Dendritic cell treated with granulocyte-macrophage colony-stimulating factor and Interleukin-4, amounts not matched to agents 40 ng/mL and 50 ng/mL, for 4 days (primary cell): ENCODE measurements at regions not wholly inside any gene's neighbourhood (a gene's known extent, or its start where the extent isn't known, plus 50 kb on each side); places are given as distances from the start of the nearest gene placed in this dataset.

Experiments
- H3K27ac Mint-ChIP-seq: one replicate; pipeline ENCODE4 v1.8.0; 2022; ENCODE audit warnings: mild to moderate bottlenecking, mixed read lengths
- H3K27me3 Mint-ChIP-seq: one replicate; pipeline ENCODE4 v1.8.0; 2022; ENCODE audit warnings: mild to moderate bottlenecking, mixed read lengths
- H3K36me3 Mint-ChIP-seq: one replicate; pipeline ENCODE4 v1.8.0; 2022; ENCODE audit warnings: low read depth, mixed read lengths
- H3K4me1 Mint-ChIP-seq: one replicate; pipeline ENCODE4 v1.8.0; 2022; ENCODE audit warnings: low read depth, mixed read lengths
- H3K4me3 Mint-ChIP-seq: one replicate; pipeline ENCODE4 v1.8.0; 2022; ENCODE audit warnings: mild to moderate bottlenecking, moderate library complexity, mixed read lengths
- H3K9me3 Mint-ChIP-seq: one replicate; pipeline ENCODE4 v1.8.0; 2022; ENCODE audit warnings: mixed read lengths
- intact Hi-C: fragments of 100-400 bp; cut with micrococcal nuclease; formaldehyde crosslinking; loops from one replicate; pipeline ENCODE4 v1.15.0; 2022

GRCh38 chr3:34777386-34777785 lies 861.9 kb upstream of the ARPP21 start:
- H3K4me3 Mint-ChIP-seq, result no peak overlapping the region
- no peak overlapping the region for H3K27ac Mint-ChIP-seq
- H3K4me1 Mint-ChIP-seq, result peaks cover 10% of the 10 kb centered on the region
- H3K36me3 Mint-ChIP-seq, result no peaks in the 10 kb centered on the region
- peaks cover 9% of the 10 kb centered on the region for H3K9me3 Mint-ChIP-seq
- intact Hi-C loops, result no loop called here
- no peaks in the 10 kb centered on the region for H3K27me3 Mint-ChIP-seq

DNA sequence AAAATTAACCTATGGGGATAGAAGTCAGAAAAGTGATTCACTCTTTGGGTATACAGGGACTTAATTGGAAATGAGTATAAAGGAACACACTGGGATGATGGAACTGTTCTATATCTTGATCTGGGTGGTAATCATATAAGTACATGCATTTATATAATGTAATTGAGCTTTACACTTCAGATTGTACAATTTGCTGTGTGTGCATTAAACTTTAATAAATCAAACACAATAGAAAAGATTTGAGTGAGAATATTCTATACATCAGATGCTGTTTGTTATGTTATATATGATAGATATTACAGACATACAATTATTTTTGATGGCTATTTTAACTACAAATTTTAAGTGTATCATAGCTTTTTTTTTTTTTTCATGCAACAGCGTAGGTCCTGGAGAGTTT lies 860.2 kb upstream of the ARPP21 start:
- Mint-ChIP-seq H3K27ac (no peak overlapping the region), H3K27me3 (no peaks in the 10 kb centered on the region), H3K36me3 (no peaks in the 10 kb centered on the region), H3K4me3 (no peak overlapping the region), H3K9me3 (peaks cover 9% of the 10 kb centered on the region), H3K4me1 (peaks cover 23% of the 10 kb centered on the region)
- intact Hi-C loops, result no loop called here

GRCh38 chr3:34780294-34780693 lies 859.0 kb upstream of the ARPP21 start:
- Mint-ChIP-seq H3K4me1 (peaks cover 33% of the 10 kb centered on the region), H3K27me3 (no peaks in the 10 kb centered on the region), H3K36me3 (no peaks in the 10 kb centered on the region), H3K9me3 (peaks cover 9% of the 10 kb centered on the region), H3K4me3 (no peak overlapping the region), H3K27ac (no peak overlapping the region)
- intact Hi-C loops, result no loop called here

- intact Hi-C loops, result no loop called here
These were observed 858.4 kb upstream of the ARPP21 start for GRCh38 chr3:34780973-34781372.

DNA sequence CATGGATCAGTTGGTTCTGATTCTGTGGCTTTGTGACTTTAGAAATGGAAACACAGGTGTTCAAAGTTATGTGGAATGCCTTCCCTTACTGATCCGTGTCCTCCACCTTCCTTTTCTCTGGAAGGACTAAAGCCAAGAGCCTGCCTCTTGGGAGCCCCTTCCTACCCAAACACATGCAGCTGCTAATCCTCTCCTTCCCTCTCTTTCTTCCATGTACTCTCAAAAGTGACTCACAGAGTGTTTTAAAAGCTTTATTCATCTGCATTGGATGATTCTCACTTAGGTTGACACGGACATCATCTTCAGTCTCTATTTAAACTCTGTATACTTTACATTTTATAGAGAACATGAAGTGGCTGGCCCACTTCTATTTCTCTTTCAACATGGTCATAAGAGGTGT lies 856.5 kb upstream of the ARPP21 start:
- intact Hi-C loops, result no loop called here
- Mint-ChIP-seq H3K4me3 (no peak overlapping the region), H3K27me3 (no peaks in the 10 kb centered on the region), H3K4me1 (peaks cover 33% of the 10 kb centered on the region), H3K9me3 (peaks cover 9% of the 10 kb centered on the region), H3K36me3 (no peaks in the 10 kb centered on the region), H3K27ac (no peak overlapping the region)

More at GRCh38 chr3:34780973-34781372, 858.4 kb upstream of the ARPP21 start:
- no peak overlapping the region for H3K4me3 Mint-ChIP-seq
- H3K27ac Mint-ChIP-seq, result no peak overlapping the region
- peaks cover 33% of the 10 kb centered on the region for H3K4me1 Mint-ChIP-seq
- no peaks in the 10 kb centered on the region for H3K36me3 Mint-ChIP-seq
- no peaks in the 10 kb centered on the region for H3K27me3 Mint-ChIP-seq
- peaks cover 9% of the 10 kb centered on the region for H3K9me3 Mint-ChIP-seq

DNA sequence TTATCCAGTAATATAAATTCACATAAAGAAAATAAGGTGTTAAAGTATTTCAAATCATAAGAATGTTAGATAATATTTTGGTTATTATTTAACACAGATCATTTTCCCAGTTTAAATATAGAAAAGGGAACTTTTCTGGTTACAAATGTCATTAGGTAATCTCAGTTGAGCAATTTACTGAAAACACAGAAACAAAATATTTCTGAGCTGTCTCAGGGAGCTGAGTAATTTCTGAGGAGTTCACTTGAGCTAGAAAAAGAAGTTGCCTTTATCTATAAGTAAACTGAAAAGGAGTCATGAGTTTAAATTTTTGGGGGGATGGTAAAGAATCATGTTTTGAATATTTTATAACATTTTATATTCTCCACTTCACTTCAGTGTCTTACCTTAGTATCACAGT lies 855.4 kb upstream of the ARPP21 start:
- no peaks in the 10 kb centered on the region for H3K27me3 Mint-ChIP-seq
- intact Hi-C loops, result no loop called here
- no peak overlapping the region for H3K27ac Mint-ChIP-seq
- H3K36me3 Mint-ChIP-seq, result no peaks in the 10 kb centered on the region
- H3K4me3 Mint-ChIP-seq, result no peak overlapping the region
- peaks cover 33% of the 10 kb centered on the region for H3K4me1 Mint-ChIP-seq
- H3K9me3 Mint-ChIP-seq, result peaks cover 9% of the 10 kb centered on the region

- Mint-ChIP-seq H3K4me3 (no peak overlapping the region), H3K27me3 (no peaks in the 10 kb centered on the region), H3K4me1 (no peaks in the 10 kb centered on the region), H3K36me3 (no peaks in the 10 kb centered on the region), H3K27ac (no peak overlapping the region), H3K9me3 (peaks cover 6% of the 10 kb centered on the region)
- intact Hi-C loops, result no loop called here
These were observed 846.3 kb upstream of the ARPP21 start for GRCh38 chr3:34793057-34793456.

DNA sequence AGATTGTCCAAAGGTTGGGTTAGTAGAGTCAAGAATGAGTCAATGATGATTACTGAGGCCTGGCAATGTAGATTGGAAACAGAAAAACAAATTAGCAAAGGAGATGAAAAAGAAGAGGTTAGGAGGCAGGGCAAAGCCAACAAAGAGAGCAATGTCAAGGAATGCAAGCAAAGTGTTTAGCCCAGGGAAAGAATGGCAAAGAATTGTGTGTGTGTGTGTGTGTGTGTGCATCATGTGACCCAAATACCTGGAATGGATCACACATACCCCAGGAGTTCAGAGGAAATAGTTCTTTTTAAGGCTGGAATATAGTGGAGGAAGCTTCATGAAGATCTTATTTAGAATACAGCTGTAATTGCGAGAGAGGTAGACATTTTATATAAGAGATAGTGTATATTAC lies 831.7 kb upstream of the ARPP21 start:
- peaks cover 9% of the 10 kb centered on the region for H3K9me3 Mint-ChIP-seq
- no peaks in the 10 kb centered on the region for H3K4me1 Mint-ChIP-seq

DNA sequence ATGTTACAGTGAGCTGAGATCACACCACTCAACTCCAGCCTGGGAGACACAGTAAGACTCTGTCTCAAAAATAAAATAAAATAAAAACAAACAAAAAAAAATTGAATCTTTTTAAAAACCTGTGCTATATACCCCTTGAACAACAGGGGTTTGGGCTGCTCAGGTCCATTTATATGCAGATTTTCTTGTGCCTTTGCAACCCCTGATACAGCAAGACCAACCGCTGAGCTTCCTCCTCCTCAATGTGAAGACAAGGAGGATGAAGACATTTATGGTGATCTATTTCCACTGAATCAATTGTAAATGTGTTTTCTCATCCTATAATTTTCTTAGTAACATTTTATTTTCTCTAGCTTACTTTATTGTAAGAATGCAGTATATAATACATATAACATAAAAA lies 831.0 kb upstream of the ARPP21 start:
- Mint-ChIP-seq H3K4me1 (no peaks in the 10 kb centered on the region), H3K27me3 (no peaks in the 10 kb centered on the region), H3K9me3 (peaks cover 9% of the 10 kb centered on the region), H3K27ac (no peak overlapping the region), H3K36me3 (no peaks in the 10 kb centered on the region), H3K4me3 (no peak overlapping the region)
- intact Hi-C loops, result no loop called here

More for the DNA sequence above, 831.7 kb upstream of the ARPP21 start:
- Mint-ChIP-seq H3K27ac (no peak overlapping the region), H3K4me3 (no peak overlapping the region), H3K36me3 (no peaks in the 10 kb centered on the region), H3K27me3 (no peaks in the 10 kb centered on the region)
- intact Hi-C loops, result no loop called here

DNA sequence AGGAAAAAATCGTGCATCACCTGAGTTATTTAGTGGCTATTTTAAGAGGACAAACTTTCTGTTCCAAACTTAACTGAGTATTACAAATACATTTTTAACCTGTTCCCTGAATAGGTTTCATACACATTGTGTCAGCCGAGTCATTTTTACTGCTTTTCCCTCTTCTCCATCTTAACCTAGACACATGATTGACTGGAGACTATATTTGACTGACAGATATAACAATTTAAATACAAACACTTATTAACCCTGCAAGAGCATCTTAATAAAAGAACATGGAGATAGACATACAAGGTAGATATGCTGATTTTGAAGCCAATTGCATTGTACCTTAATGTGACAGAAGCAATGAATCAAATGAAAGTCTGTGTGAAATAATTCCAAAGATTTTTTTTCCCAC lies 810.5 kb upstream of the ARPP21 start:
- Mint-ChIP-seq H3K9me3 (peaks cover 18% of the 10 kb centered on the region), H3K36me3 (no peaks in the 10 kb centered on the region), H3K4me3 (no peak overlapping the region), H3K4me1 (no peaks in the 10 kb centered on the region), H3K27ac (no peak overlapping the region), H3K27me3 (no peaks in the 10 kb centered on the region)
- intact Hi-C loops, result no loop called here

DNA sequence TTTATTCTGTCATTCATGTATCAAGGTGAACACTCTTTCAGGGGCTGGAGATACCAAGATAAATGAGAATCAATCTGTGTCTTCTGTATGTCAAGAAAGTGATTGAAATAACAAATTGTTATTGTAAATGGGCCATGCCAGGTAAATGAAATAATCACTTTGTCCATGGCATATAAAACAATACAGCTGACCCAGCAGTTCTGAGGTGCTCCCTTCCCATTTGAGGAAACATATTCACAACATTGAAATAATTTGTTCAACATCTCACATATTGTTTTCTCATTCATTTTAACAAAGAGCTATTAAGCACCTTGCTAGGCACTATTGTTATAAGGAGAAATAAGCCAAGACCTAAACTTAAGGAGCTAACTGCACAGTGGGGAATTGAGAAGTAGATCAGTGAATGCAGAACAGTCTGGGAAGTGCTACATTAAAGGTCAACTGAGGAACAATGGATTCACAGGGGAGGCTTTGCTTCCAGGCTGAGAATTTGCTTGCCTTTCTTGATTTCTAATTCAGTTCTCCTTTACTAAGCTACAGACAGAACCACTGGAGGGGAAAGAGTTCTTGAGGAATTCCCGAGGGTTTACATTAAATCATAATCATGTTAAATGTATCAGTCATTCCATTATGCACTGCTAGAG lies 806.3 kb upstream of the ARPP21 start:
- Mint-ChIP-seq H3K27ac (no peak overlapping the region), H3K36me3 (no peaks in the 10 kb centered on the region), H3K4me1 (no peaks in the 10 kb centered on the region), H3K4me3 (no peak overlapping the region), H3K27me3 (no peaks in the 10 kb centered on the region), H3K9me3 (peaks cover 8% of the 10 kb centered on the region)
- intact Hi-C loops, result no loop called here

DNA sequence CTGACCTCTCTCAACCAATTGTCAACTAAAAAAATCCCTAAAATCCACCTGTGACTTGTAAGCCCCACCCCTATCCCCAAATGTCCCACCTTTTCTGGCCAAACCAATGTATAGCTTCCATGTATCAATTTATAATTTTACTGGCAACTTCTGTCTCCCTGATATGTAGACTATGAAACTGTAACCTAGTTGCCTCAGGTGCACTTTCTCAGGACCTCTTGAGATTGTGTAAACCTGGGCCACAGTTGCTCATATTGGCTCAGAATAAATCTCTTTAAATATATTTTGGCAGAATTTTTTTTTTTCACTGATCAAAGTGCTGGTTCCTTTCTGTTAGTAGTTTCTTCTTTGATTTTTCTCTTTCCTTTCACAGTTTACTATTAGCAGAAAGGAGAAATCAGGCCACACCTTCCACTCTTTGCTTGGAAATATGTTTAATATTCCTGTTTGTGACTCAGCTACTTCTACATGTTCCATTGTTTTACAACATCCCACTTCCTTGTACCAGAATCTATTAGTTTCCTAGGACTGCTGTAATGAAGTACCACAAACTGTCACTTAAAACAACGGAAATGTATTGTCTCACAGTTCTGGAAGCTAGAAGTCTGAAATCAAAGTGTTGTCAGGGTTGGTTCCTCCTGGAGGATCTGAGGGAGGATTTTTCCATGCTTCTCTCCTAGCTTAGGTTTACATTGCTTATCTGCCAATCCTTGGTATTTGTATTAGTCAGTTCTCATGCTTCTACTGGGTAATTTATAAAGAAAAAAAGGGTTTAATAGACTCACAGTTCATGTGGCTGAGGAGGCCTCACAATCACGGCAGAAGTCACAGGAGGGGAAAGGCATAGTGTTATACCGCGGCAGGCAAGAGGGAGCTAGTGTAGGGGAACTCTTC lies 801.2 kb upstream of the ARPP21 start:
- no peaks in the 10 kb centered on the region for H3K36me3 Mint-ChIP-seq
- no peaks in the 10 kb centered on the region for H3K27me3 Mint-ChIP-seq
- no peak overlapping the region for H3K27ac Mint-ChIP-seq
- no peak overlapping the region for H3K4me3 Mint-ChIP-seq
- H3K4me1 Mint-ChIP-seq, result no peaks in the 10 kb centered on the region
- H3K9me3 Mint-ChIP-seq, result peaks cover 14% of the 10 kb centered on the region
- intact Hi-C loops, result no loop called here

DNA sequence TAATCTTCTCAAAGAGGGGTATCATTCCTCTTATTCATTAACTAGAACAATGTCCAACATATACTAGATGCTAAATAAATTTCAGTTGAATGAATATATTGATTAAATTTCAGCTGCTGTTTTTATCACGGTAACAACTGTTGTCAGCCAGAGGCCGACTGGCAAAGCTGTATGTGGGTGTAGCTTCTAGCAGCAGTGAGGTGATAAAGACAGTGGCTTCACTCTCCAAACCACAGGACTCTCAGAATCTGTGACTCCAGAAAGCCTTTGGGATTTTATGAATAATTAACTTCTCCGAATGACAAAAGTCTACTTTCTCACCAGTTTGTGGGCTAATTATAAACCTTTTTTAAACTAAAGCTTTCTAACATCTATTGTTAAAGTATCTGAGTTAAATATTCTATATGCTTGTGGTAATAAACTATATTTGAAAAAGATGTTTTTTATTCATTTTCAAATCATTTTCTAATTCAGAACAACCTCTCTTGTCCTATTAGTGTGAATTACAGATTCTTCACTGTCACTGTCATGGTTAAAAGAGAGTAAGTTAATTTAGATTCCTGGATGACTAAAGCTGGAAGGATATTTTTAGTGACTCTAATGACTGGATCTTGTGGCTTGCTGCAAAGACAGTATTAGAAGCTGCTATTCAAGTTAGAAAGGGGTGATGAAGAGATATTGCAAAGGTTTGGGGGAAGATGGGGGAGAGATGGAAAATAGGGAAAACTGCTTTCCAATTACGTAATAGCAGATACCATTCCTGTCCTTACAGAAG lies 796.4 kb upstream of the ARPP21 start:
- Mint-ChIP-seq H3K27me3 (no peaks in the 10 kb centered on the region), H3K4me3 (no peak overlapping the region), H3K36me3 (no peaks in the 10 kb centered on the region), H3K4me1 (no peaks in the 10 kb centered on the region), H3K27ac (no peak overlapping the region), H3K9me3 (peaks cover 14% of the 10 kb centered on the region)
- intact Hi-C loops, result no loop called here

DNA sequence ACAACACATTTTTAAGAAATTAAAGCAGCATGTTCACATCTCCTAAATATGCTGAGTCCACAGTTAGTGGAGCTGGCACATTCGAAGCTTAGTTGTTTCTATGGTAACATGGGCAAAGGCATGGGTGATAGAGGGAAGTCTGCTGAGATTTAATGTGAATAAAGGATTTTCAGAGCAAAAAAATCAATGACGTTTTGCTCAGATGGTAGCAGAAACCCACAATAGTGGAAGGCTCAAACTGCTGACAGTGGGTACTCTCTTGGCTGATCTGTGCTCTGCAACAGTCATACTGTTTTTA lies 795.1 kb upstream of the ARPP21 start:
- H3K4me1 Mint-ChIP-seq, result no peaks in the 10 kb centered on the region
- no peaks in the 10 kb centered on the region for H3K36me3 Mint-ChIP-seq
- no peak overlapping the region for H3K4me3 Mint-ChIP-seq
- no peak overlapping the region for H3K27ac Mint-ChIP-seq
- intact Hi-C loops, result no loop called here
- no peaks in the 10 kb centered on the region for H3K27me3 Mint-ChIP-seq
- H3K9me3 Mint-ChIP-seq, result peaks cover 8% of the 10 kb centered on the region
